Erythroblast (primary cell): ENCODE measurements at regions not wholly inside any gene's neighbourhood (a gene's known extent, or its start where the extent isn't known, plus 50 kb on each side); places are given as distances from the start of the nearest gene placed in this dataset.

Experiments used
- GATA1 ChIP-seq: IDR thresholded peaks from 2 replicates; pipeline ENCODE4 v1.6.1; 2011; ENCODE audit warnings: low read depth, mild to moderate bottlenecking, control low read depth, low read length, moderate library complexity
- POLR2A ChIP-seq: IDR thresholded peaks from 2 replicates; pipeline ENCODE4 v1.6.1; 2011; ENCODE audit warnings: mild to moderate bottlenecking, low read length

DNA sequence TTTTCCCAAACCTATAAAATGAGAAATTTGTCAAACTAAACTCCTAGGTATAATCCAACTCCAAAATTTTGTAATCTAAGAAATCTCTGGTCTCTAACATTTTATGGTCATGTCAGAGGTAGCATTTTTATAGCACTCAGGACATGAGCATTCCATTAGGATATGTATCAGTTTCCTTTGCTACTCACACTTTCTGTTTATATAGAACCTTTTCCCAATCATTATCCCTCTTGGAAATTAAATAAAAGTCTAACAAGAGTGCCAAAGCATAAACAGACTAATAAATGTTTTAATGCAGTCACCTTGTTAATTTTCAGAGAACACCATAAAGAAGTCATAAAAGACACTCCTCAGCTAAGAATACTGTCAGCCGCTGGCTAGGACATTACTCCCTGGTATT lies 300.0 kb upstream of the CWC22 start:
- TF ChIP-seq POLR2A = no peak
- TF ChIP-seq GATA1 = no peak
